ENCODE measurements at regions not wholly inside any gene's neighbourhood (a gene's known extent, or its start where the extent isn't known, plus 50 kb on each side); places are given as distances from the start of the nearest gene placed in this dataset.

- H3K27ac Mint-ChIP-seq (ENCODE audit: unreplicated experiment): no peak overlapping the region
- H3K9me3 Mint-ChIP-seq (ENCODE audit: unreplicated experiment): no peaks in the 10 kb centered on the region
- TF ChIP-seq, protein P1, sequence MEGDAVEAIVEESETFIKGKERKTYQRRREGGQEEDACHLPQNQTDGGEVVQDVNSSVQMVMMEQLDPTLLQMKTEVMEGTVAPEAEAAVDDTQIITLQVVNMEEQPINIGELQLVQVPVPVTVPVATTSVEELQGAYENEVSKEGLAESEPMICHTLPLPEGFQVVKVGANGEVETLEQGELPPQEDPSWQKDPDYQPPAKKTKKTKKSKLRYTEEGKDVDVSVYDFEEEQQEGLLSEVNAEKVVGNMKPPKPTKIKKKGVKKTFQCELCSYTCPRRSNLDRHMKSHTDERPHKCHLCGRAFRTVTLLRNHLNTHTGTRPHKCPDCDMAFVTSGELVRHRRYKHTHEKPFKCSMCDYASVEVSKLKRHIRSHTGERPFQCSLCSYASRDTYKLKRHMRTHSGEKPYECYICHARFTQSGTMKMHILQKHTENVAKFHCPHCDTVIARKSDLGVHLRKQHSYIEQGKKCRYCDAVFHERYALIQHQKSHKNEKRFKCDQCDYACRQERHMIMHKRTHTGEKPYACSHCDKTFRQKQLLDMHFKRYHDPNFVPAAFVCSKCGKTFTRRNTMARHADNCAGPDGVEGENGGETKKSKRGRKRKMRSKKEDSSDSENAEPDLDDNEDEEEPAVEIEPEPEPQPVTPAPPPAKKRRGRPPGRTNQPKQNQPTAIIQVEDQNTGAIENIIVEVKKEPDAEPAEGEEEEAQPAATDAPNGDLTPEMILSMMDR (IDR thresholded peaks at IDR 0.05; ENCODE audit: partially characterized antibody, unreplicated experiment): no peak
- no peaks in the 10 kb centered on the region for H3K4me1 Mint-ChIP-seq (ENCODE audit: low read depth, unreplicated experiment)
- DNase-seq: no peak
- H3K4me3 Mint-ChIP-seq (ENCODE audit: unreplicated experiment): no peak overlapping the region
- H3K27me3 Mint-ChIP-seq (ENCODE audit: unreplicated experiment): no peaks in the 10 kb centered on the region
- H3K36me3 Mint-ChIP-seq (ENCODE audit: unreplicated experiment): peaks cover 6% of the 10 kb centered on the region
Measured at GRCh38 chr18:73787316-73787715, 360.3 kb downstream of the FBXO15 start.

DNA sequence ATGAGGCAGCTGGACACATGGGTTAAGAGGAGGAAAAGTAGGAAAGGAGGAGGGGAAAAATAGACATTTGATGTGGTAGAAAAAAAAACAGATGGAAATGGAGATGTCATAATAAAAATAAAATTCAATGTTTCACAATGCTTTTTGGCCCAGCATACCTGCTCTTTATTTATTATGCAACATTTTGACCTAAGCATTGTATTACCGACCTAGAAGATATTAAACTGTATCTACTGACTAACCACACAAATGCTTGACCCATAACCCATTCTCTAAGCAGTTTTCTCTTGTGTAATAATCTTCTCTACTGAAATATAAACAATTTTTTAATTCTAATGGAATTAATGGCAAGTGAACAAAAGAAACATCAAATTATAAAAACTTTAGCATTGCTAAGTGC lies 362.3 kb downstream of the FBXO15 start:
- H3K27ac Mint-ChIP-seq (ENCODE audit: unreplicated experiment): no peak overlapping the region
- H3K27me3 Mint-ChIP-seq (ENCODE audit: unreplicated experiment): peaks cover 2% of the 10 kb centered on the region
- peaks cover 4% of the 10 kb centered on the region for H3K4me1 Mint-ChIP-seq (ENCODE audit: low read depth, unreplicated experiment)
- H3K36me3 Mint-ChIP-seq (ENCODE audit: unreplicated experiment): peaks cover 6% of the 10 kb centered on the region
- H3K9me3 Mint-ChIP-seq (ENCODE audit: unreplicated experiment): no peaks in the 10 kb centered on the region
- no peak overlapping the region for H3K4me3 Mint-ChIP-seq (ENCODE audit: unreplicated experiment)
- TF ChIP-seq, protein P1 (IDR thresholded peaks at IDR 0.05; ENCODE audit: partially characterized antibody, unreplicated experiment): no peak
- no peak for DNase-seq

- peaks cover 2% of the 10 kb centered on the region for H3K27me3 Mint-ChIP-seq (ENCODE audit: unreplicated experiment)
Measured at GRCh38 chr18:73784853-73785252, 362.8 kb downstream of the FBXO15 start.

DNA sequence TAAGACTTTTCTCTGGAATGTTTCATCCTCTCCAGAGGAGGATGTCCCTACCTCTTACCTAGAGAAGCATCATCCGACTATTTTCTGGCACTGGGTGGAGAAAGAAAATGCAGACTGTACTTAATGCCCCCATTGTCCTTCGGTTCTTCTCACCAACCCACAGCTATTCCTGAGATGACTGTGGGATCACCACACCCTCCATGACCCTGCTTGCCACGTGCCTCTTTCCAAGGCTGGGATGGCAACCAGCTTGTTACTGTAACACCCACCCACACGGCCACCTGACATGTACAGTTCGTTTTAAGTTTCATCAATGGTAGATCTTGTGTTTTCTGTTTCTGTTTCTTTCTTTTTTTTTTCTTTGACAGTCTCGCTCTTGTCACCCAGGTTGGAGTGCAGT lies 365.2 kb downstream of the FBXO15 start:
- TF ChIP-seq, protein P1 (IDR thresholded peaks at IDR 0.05; ENCODE audit: partially characterized antibody, unreplicated experiment): no peak
- Mint-ChIP-seq H3K4me3 (ENCODE audit: unreplicated experiment) (no peak overlapping the region), H3K9me3 (ENCODE audit: unreplicated experiment) (no peaks in the 10 kb centered on the region), H3K4me1 (ENCODE audit: low read depth, unreplicated experiment) (peaks cover 12% of the 10 kb centered on the region), H3K36me3 (ENCODE audit: unreplicated experiment) (peaks cover 6% of the 10 kb centered on the region), H3K27ac (ENCODE audit: unreplicated experiment) (no peak overlapping the region), H3K27me3 (ENCODE audit: unreplicated experiment) (peaks cover 2% of the 10 kb centered on the region)
- DNase-seq: no peak

More at GRCh38 chr18:73784853-73785252, 362.8 kb downstream of the FBXO15 start:
- Mint-ChIP-seq H3K9me3 (ENCODE audit: unreplicated experiment) (no peaks in the 10 kb centered on the region), H3K4me1 (ENCODE audit: low read depth, unreplicated experiment) (peaks cover 6% of the 10 kb centered on the region), H3K36me3 (ENCODE audit: unreplicated experiment) (peaks cover 6% of the 10 kb centered on the region), H3K27ac (ENCODE audit: unreplicated experiment) (no peak overlapping the region), H3K4me3 (ENCODE audit: unreplicated experiment) (no peak overlapping the region)
- DNase-seq: no peak
- TF ChIP-seq, protein P1 (IDR thresholded peaks at IDR 0.05; ENCODE audit: partially characterized antibody, unreplicated experiment): no peak

DNA sequence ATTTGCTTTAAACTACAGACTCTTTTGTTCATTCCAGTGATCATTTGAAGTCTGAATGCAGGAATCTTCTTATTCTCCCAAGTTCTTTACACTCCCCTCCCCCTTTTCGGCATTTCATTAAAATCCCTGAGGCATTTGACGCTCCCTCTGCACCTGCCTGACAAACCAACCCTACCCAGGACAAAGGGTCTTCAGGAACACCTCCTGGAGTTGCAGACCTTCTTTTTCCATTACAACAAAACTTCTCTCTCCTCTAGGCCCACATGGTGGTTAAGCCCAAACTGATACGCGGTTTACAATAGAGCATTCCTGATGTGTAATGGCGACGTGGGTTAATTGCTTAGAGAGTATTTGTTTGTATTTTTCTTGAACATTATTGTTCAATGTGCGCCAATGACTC lies 367.4 kb downstream of the FBXO15 start:
- TF ChIP-seq, protein P1 (IDR thresholded peaks at IDR 0.05; ENCODE audit: partially characterized antibody, unreplicated experiment): no peak
- Mint-ChIP-seq H3K4me3 (ENCODE audit: unreplicated experiment) (no peak overlapping the region), H3K27me3 (ENCODE audit: unreplicated experiment) (peaks cover 2% of the 10 kb centered on the region), H3K36me3 (ENCODE audit: unreplicated experiment) (no peaks in the 10 kb centered on the region), H3K27ac (ENCODE audit: unreplicated experiment) (no peak overlapping the region), H3K4me1 (ENCODE audit: low read depth, unreplicated experiment) (peaks cover 12% of the 10 kb centered on the region), H3K9me3 (ENCODE audit: unreplicated experiment) (no peaks in the 10 kb centered on the region)
- no peak for DNase-seq

Data from glutamatergic neuron (in vitro differentiated cells).